ENCODE measurements at regions not wholly inside any gene's neighbourhood (a gene's known extent, or its start where the extent isn't known, plus 50 kb on each side); places are given as distances from the start of the nearest gene placed in this dataset.

DNA sequence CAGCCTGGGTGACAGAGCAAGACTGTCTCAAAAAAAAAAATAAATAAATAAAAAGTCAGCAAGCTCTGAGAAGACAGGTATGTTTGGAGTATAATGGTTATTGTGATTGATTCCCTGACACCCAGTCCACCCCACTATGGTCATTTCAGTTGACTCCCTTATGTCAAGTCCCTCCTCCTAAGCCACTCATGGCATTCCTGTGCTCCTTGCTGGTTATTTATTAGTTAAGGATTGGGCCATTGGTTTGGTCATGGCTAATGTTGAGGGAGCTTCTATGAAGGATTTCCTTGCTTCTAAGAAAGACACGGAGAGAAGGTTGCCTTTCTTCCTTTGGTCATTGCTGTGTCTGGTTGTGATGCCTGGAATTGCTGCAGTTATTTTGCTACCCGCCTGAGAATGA, 140.1 kb downstream of the UCHL1 start:
- Histone ChIP-seq H2AFZ (ENCODE audit: low read length) (no peak overlapping the region), H3K27ac (ENCODE audit: low read depth, low read length) (no peak overlapping the region), H3K79me2 (ENCODE audit: insufficient read depth, low read length) (no peaks in the 10 kb centered on the region), H4K20me1 (ENCODE audit: insufficient read depth, low read length) (no peaks in the 10 kb centered on the region), H3K4me3 (ENCODE audit: insufficient read depth, low read length) (no peak overlapping the region), H3K4me2 (ENCODE audit: insufficient read depth, low read length) (no peak overlapping the region), H3K9me3 (ENCODE audit: low read depth, low read length) (no peaks in the 10 kb centered on the region), H3K4me1 (ENCODE audit: insufficient read depth, low read length) (no peaks in the 10 kb centered on the region), H3K27me3 (ENCODE audit: insufficient read depth, low read length) (no peaks in the 10 kb centered on the region), H3K36me3 (ENCODE audit: insufficient read depth, low read length) (no peaks in the 10 kb centered on the region)
- TF ChIP-seq CTCF (IDR thresholded peaks at IDR 0.05; ENCODE audit: extremely low read depth, low read depth, low read length), result no peak
- no peak for DNase-seq (ENCODE audit: insufficient read length, low spot score, missing footprints)

- H3K4me1 ChIP-seq (ENCODE audit: insufficient read depth, low read length), result no peaks in the 10 kb centered on the region
Observed at GRCh38 chr4:41399231-41399630, 138.7 kb upstream of the LIMCH1 start.

DNA sequence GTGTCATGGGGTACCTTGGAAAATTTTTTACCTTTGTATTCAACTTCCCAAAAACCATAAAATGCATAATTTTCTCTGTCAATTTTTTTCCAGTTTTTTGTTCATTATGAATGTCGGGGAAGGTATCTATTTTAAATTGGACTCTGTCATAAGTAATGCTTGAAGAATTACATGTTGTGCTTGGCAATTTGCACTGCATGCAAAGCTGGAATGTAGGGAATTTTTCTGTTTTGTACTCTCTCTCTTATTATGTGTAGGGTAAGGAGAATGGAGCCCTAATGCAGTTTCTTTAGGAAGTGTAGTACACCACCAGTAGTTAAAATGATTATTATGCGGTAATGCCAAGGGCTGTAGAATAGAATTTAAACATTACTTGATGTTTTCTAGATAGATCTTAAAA, 137.7 kb upstream of the LIMCH1 start:
- no peak for DNase-seq (ENCODE audit: insufficient read length, low spot score, missing footprints)
- no peaks in the 10 kb centered on the region for H3K79me2 ChIP-seq (ENCODE audit: insufficient read depth, low read length)
- H3K4me2 ChIP-seq (ENCODE audit: insufficient read depth, low read length), result no peak overlapping the region
- H3K27ac ChIP-seq (ENCODE audit: low read depth, low read length), result no peak overlapping the region
- H4K20me1 ChIP-seq (ENCODE audit: insufficient read depth, low read length), result no peaks in the 10 kb centered on the region
- H2AFZ ChIP-seq (ENCODE audit: low read length), result no peak overlapping the region
- no peaks in the 10 kb centered on the region for H3K9me3 ChIP-seq (ENCODE audit: low read depth, low read length)
- H3K4me3 ChIP-seq (ENCODE audit: insufficient read depth, low read length), result no peak overlapping the region
- no peaks in the 10 kb centered on the region for H3K36me3 ChIP-seq (ENCODE audit: insufficient read depth, low read length)
- TF ChIP-seq CTCF (IDR thresholded peaks at IDR 0.05; ENCODE audit: extremely low read depth, low read depth, low read length), result no peak
- no peaks in the 10 kb centered on the region for H3K4me1 ChIP-seq (ENCODE audit: insufficient read depth, low read length)
- H3K27me3 ChIP-seq (ENCODE audit: insufficient read depth, low read length), result no peaks in the 10 kb centered on the region

More at GRCh38 chr4:41399231-41399630, 138.7 kb upstream of the LIMCH1 start:
- Histone ChIP-seq H4K20me1 (ENCODE audit: insufficient read depth, low read length) (no peaks in the 10 kb centered on the region), H3K27me3 (ENCODE audit: insufficient read depth, low read length) (no peaks in the 10 kb centered on the region), H3K36me3 (ENCODE audit: insufficient read depth, low read length) (no peaks in the 10 kb centered on the region), H3K27ac (ENCODE audit: low read depth, low read length) (no peak overlapping the region), H3K79me2 (ENCODE audit: insufficient read depth, low read length) (no peaks in the 10 kb centered on the region), H2AFZ (ENCODE audit: low read length) (no peak overlapping the region), H3K9me3 (ENCODE audit: low read depth, low read length) (no peaks in the 10 kb centered on the region), H3K4me2 (ENCODE audit: insufficient read depth, low read length) (no peak overlapping the region), H3K4me3 (ENCODE audit: insufficient read depth, low read length) (no peak overlapping the region)
- TF ChIP-seq CTCF (IDR thresholded peaks at IDR 0.05; ENCODE audit: extremely low read depth, low read depth, low read length), result no peak
- no peak for DNase-seq (ENCODE audit: insufficient read length, low spot score, missing footprints)

DNA sequence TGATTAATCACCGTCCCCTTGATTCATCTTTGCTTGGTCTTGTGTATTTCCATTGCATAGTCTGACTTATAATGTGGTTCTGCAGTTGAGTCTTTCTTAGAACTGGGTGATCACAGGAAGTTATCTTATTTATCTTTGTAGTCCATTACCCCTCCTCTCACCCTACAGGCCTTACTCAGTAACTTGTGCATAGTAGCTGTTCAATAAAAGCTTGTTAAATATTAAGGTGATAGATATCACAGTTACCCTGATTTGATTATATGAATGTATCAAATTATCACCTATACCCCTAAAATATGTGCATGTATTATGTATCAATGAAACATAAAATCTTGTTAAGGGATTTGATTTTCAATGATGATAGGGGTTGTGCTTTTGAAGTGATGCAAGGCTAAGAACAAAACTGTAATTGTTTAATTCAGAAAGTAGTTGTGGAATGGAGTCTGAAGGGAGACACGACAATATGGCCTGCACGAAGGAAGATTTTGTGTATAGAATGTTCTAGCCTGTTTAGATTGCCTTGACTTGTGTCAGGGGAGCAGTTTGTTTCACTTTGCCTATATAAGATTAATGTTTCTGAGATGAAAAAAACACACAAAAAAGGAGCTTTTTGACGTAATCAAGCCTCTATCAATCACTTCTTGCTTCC, 132.4 kb upstream of the LIMCH1 start:
- H3K27ac ChIP-seq (ENCODE audit: low read depth, low read length), result no peak overlapping the region
- no peaks in the 10 kb centered on the region for H4K20me1 ChIP-seq (ENCODE audit: insufficient read depth, low read length)
- no peaks in the 10 kb centered on the region for H3K4me1 ChIP-seq (ENCODE audit: insufficient read depth, low read length)
- TF ChIP-seq CTCF (IDR thresholded peaks at IDR 0.05; ENCODE audit: extremely low read depth, low read depth, low read length), result no peak
- H3K36me3 ChIP-seq (ENCODE audit: insufficient read depth, low read length), result no peaks in the 10 kb centered on the region
- no peaks in the 10 kb centered on the region for H3K27me3 ChIP-seq (ENCODE audit: insufficient read depth, low read length)
- H3K79me2 ChIP-seq (ENCODE audit: insufficient read depth, low read length), result no peaks in the 10 kb centered on the region
- no peak for DNase-seq (ENCODE audit: insufficient read length, low spot score, missing footprints)
- H3K4me2 ChIP-seq (ENCODE audit: insufficient read depth, low read length), result no peak overlapping the region
- H3K9me3 ChIP-seq (ENCODE audit: low read depth, low read length), result no peaks in the 10 kb centered on the region
- H2AFZ ChIP-seq (ENCODE audit: low read length), result no peak overlapping the region
- H3K4me3 ChIP-seq (ENCODE audit: insufficient read depth, low read length), result no peak overlapping the region

All from osteoblast (primary cell).